HG03135 (cell line): ENCODE measurements at regions not wholly inside any gene's neighbourhood (a gene's known extent, or its start where the extent isn't known, plus 50 kb on each side); places are given as distances from the start of the nearest gene placed in this dataset.
"Not testable (repeated sequence)": the region's sequence is repeated elsewhere in the genome, so short reads cannot be mapped to it uniquely, and the experiment has no call there.

Experiments used
- ATAC-seq: cut with Tn5 transposase; IDR thresholded peaks from one replicate; pipeline ENCODE4 v1.9.1; 2021; ENCODE audit warnings: mild to moderate bottlenecking, moderate library complexity; ENCODE audit not compliant: unreplicated experiment

DNA sequence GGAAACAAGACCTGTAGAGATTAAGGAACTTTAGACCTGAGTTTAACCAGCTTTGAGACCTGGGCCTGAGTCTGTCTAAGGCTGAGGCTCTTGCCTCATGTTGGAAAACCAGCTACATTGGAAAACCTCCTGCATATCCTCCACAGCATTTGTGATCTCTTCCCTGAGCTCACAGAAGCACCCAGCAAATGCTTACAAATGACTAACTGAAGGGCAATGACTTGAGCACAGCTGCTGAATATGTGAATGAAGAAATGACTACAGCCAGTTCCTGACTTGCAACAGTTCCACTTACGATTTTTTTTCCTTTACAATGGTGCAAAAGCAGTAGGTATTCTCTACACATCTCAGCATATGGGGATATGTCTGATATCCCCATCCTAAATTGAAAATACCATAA lies 112.4 kb upstream of the RREB1 start:
- no peak for ATAC-seq

DNA sequence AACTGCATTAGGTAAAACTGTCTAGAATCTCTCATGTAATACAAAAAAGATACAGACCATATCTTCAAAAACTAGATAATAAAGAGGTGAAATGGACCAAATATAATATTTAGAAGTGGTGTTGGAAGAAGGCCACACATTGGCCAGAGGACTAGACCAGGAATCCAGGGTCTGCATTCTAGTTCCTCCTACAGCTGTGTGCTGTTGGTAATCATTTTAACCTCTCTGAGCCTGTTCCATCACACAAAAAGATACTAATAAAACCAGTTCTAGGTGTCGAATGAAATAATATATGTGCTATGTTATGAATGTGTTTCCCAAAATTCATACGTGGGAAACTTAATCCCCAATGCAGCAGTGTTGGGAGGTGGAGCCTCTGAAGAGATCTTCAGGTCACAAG lies 111.6 kb upstream of the RREB1 start:
- ATAC-seq = no peak

DNA sequence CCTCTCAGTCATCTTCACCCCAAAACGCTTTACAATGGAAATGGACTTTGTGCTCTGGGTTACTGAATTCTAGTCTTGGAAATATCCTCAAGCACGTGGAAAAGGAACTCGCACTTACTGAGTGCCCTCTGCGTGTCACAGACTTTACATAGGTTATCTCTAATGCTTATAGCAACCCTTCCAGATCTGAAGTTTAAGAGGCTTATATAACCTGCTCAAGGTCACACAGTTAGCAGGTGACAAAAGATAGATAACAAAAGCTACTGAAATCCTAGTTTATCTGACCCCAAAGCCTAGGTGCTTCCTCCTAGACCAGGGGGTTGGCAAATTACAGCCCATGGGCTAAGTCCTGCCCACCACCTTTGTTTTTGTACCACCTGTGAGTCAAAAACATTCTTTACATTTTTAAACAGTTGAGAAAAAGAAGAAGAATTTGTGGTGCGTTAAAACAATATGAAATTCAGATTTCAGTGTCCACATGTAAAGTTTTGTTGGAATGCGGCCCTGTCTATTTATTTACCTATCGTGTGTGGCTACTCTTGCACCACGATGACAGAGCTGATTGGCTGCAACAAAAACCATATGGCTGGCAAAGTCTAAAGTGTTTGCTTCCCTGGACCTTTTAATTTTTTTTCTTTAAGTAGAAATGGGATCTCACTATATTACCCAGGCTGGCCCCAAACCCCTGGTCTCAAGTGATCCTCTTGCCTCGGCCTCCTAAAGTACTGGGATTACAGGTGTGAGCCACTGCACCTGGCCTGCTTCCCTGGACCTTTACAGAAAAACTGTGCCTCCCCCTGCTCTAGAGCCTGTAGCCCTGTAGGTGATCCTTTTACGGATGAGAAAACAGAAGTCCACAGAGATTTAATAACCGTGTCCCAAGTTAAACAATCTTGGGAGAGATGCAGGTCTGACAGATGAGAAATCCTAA lies 110.2 kb upstream of the RREB1 start:
- no peak for ATAC-seq

DNA sequence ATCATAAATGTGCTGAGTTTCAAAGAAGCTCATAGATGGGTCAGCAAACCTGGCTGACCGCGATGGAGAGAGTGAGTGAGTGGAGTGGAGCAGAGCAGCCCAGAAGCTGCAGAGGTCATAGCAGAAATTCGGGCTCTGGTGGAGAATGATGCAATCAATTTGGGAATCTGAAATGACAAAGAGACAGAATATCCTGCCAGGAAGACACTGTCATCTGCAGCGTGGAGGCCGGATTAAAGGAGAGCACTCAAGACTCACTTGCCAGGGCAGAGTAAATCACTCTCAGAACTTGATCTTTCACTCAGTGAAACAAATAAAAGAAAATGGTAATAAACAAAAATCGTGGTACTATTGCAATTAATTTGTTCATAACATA lies 109.6 kb upstream of the RREB1 start:
- no peak for ATAC-seq

DNA sequence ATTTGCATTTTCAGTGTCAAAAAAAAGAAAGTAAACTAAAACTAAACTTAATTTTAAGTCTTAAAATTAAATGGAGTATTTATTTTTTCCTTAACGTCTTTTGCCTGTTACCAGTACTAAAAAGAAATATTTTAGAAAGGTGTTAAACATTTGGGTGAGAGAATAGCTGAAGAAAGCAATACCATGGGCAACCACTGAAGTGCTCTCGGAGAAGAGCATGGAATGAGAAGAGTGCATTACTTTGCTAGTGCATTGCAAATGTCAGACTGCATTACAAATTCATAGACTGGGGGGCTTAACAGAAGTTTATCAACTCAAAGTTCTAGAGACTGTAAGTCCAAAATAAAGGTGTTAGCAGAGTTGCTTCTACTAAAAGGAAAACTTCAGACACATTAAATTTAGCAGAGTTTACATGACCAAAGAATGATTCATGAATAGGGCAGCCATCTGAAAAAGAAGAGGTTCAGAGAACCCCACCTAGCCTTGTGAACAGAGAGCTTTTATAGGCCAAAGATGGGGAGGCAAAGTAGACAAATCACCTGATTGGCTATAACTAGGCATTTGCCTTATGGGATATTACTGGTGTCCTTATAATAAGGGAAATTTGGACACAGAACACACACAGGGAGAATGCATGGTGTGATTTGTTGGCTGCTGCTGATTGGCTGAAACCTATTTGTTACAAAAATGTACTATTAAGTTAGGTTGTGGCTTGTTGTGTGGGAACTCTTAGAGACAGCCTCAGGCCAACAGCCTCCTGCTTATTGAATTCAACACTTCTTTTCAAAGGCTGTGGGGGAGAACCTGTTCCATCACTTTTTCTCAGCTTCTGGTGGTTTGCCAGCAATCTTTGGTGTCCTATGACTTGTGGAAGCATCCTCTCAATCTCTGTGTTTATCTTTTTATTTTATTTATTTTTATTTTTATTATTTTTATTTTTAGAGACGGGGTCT lies 106.7 kb upstream of the RREB1 start:
- no peak for ATAC-seq

DNA sequence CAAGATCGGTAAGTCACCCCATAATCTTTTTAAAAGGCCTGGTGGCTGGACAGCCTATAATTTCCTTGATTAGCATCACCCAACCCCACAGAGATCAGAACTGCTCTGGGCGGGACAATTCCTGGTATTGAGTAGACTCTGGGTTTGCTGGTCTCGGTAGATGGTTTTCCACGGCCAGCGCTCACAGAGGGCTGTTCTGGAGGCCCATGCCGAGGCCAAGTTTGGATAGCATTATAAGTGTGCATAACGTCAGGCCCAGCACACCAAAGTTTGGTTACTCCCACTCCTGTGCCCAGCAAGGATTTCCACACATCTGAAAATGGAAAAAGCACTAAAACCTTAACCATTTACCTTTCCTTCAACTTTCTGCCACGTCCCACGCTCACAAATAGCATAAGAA lies 104.7 kb upstream of the RREB1 start:
- ATAC-seq = no peak

DNA sequence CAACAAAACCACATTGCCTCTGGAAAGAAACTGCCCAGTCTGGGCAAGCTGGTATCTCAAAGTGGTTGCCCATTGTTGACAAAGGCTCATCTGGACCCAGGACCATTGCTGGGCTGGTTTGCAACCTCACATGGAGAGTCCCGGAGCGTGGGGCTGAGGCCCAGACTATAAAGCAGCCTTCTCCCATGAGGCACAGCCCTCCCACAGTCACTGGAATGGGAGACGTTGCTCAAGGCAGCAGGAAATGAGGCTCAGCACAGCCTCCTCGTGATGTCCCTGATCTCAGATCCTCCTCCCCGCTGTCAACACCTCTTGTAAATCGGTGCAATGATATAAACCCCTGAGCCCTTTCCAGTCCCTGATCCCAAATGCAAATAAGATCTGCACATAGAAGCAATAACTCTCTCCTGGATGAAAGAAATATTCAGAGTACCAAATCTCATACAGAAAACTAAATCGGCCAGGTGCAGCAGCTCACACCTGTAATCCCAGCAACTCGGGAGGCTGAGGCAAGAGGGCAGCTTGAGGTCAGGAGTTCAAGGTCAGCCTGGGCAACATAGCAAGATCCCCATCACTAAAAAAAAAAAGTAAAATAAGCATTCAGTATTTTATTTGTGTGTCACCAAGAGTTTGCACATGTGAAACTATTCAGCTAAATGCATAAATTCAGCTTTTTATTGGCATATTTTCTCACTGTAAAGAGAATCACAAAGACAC lies 103.0 kb upstream of the RREB1 start:
- no peak for ATAC-seq

DNA sequence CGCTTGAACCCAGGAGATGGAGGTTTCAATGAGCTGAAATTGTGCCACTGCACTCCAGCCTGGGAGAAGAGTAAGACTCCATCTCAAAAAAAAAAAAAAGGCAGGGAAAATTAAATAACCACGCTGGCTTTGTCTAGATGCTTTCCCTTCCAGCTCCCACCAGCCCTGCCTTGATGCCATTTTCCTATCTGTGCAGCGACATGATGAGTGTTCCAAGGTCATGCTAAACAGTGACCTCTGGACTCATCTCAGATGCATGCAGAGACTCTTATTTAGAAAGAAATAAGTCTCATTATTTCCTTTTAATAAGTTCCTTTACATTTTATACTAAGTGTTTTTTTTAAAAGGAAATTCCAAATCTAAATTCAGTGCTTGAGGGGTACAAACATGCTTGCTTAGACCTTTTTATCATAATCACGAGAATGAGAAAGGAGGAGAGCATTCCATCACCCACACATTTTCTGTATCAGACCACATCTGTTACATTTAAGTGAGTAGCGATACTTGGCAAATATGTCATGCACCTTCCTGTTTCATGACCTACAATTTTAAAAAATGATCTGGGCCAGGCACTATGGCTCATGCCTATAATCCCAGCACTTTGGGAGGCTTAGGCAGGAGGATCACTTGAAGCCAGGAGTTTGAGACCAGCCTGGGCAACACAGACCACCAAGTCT lies 101.1 kb upstream of the RREB1 start:
- ATAC-seq = no peak

DNA sequence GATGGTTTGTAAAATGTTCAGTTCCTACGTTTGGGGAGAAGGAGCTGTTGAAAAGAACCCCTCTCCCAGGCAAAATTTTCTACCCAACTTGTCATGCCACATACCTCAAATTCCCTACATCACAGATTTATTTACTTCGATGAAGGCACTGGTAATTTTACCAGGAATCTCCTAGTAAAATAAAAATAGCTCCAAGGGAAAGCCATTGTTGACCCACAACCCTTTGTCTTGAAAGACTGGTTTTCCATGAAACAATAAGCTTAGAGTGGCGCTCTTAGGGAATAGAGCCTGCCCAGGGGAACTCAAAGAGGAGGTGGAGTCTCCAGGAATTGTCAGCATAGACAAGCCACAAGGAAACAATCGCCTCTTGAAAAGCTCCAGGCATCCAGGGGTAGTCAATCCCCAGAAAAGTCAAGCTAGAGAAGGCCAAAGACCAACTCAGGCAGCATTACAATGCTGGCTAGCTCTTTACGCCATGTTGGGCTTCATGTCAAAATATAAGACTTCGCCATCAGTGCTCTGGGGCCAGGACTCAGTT lies 99.2 kb upstream of the RREB1 start:
- no peak for ATAC-seq

DNA sequence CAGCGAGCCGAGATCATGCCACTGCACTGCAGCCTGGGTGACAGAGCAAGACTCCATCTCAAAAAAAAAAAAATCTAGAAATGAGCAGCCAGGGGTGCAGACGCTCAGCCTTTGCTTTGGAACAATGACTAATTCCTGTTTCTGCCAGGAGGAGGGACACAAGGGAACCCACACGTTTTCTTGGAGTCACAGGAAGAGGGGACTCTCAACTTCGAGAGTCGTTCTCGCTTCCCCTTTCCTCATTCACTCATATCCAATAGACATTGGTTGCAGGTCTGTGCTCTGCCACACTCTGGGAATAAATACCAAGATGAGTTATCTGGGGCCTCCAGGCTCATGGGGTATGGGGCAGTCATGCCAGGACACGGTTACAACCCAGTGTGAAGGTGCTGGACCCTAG lies 91.5 kb upstream of the RREB1 start:
- ATAC-seq = no peak

DNA sequence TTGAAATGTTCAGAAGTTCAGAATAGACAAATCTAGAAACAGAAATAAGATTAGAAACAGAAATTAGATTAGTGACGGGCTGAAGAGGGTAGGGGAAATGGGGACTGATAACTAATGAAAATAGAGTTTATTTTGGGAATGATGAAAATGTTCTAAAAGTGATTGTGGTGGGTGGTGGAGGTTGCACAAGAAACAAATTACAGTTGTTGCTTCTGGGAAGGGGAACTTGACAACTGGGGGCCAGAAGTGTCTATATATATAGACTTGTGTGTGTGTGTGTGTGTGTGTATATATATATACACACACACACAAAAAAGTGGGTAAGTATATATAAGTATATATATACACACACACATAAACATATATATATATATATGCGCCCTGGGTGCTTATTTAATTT lies 86.5 kb upstream of the RREB1 start:
- no peak for ATAC-seq

DNA sequence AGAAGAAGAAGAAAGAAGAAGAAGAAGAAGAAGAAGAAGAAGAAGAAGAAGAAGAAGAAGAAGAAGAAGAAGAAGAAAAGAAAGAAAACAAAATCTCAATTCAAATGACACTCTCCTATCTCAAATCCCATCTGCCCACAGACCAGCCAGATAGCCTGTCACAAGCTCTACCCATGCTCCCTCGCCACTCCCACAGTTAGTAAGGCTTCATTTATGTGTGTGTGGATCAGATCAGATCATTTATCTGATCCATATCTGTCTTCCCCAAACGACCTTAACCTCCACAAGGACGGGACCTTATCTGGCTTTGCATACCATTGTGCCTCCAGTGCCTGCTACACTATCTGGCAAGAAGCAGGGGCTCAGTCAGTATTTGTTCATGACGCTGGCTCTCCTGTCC lies 81.9 kb upstream of the RREB1 start:
- no peak for ATAC-seq

DNA sequence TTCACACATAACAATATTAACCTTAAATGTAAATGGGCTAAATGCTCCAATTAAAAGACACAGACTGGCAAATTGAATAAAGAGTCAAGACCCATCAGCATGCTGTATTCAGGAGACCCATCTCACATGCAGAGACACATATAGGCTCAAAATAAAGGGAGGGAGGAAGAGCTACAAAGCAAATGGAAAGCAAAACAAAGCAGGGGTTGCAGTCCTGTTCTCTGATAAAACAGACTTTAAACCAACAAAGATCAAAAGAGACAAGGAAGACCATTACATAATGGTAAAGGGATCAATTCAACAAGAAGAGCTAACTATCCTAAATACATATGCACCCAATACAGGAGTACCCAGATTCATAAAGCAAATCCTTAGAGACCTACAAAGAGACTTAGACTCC lies 78.8 kb upstream of the RREB1 start:
- ATAC-seq = not testable (repeated sequence)

DNA sequence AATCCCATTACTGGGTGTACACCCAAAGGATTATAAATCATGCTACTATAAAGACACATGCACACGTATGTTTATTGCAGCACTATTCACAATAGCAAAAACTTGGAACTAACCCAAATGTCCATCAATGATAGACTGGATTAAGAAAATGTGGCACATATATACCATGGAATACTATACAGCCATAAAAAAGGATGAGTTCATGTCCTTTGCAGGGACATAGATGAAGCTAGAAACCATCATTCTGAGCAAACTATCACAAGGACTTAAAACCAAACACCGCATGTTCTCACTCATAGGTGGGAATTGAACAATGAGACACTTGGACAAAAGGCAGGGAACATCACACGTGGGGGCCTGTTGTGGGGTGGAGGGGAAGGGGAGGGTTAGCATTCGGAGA lies 76.8 kb upstream of the RREB1 start:
- not testable (repeated sequence) for ATAC-seq

DNA sequence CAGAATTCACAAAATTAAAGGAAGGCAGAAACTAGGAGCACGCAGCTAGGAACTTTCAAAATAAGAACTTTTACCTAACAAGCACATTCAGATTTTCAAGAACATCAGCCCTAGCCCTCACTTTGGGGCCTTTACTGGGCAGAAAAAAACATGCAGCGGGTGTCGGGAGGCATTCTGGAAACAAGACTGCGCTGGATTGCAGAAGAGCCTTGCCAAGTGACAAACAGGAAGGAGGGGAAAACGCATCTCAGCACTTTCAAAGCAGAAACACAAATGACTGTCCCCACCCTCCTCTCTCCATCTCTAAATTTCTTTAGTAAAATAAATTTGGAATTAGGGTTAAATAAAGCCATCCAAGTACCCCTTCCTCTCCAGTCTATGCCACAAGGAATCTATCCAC lies 74.6 kb upstream of the RREB1 start:
- no peak for ATAC-seq

DNA sequence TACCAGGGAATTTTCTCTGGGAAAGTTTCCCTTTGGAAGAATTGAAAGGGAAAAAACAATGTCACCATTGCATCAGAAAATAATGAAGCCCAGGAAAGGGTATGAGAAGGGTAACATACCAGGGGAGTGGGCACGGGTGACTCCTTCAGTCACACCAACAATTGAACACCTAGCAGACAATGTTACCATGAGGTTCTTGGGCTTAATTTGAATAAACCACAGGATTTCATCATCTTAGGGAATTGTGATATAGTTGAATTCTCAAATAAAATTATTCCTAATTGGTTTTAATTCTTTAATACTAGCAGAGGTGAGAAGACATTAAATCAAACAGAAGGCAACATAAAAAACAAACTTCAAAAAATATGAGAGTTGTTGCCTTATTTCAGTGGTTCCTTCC lies 73.7 kb upstream of the RREB1 start:
- ATAC-seq = no peak

DNA sequence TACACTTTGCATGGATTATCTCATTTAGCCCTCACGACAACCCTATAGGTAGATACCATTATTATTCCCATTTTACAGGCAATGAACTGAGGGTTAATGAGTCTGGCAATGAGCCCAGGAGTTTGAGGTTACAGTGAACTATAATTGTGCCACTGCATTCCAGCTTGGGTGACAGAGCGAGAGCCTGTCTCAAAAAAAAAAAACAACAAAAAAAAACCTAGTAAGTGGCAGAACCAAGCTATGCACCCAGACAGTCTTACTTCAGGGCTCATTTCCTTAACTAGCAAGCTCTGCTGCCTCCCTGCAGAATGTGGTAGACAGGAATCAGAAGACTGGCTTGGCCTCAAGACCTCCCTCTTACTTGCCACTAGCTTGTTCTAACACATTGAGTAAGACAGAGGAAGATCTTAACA lies 71.9 kb upstream of the RREB1 start:
- no peak for ATAC-seq

DNA sequence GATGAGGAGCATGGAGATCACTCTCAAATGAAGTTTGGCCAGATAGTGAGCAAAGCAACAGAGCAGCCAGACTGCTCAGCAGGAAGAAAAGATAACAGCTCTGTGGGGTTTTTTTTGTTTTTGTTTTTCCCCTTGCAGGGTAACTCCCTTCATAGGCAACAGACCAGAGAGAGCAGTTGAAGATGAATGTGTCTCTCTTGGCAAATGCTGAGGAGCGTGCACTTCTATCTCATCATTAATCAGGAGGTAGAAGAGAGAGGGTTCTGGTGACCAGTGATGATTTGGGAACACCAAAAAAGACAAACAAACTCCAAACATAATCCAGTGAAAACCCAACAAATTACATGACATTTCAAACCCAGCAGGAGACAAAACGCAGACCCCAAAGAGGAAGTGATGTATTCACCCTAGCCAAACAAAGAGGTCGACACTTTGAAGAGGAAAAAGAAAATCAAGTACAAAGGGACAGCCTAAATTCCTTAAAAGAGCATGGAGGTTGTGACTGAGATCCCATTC lies 66.2 kb upstream of the RREB1 start:
- no peak for ATAC-seq

DNA sequence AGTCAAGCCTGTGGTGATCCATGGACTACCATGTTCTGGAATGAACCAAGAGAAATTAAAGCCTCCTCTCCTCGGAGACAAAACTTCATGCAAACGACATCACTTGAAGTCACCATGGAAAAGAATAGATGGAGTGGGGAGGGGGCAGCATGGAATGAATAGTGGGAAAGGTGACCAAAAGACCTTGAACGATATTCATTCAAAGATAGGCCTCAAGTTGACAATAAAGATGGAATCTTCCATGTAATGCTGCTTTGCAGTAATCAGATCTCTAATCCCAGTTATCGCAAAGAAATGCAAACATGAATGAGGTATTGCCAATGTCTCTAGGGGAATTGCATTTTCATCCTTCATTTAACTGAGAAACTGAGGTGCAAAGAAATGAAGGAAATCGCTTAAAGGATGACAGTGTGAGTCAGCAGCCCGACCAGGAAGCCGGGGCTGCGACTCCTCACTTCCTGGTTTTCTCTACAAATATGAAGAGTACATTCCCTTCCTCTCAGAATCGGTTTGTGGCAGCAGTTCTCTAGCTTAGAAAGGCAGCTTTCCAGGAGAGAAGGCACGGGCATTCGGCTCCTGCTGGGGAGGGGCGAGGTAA lies 65.6 kb upstream of the RREB1 start:
- no peak for ATAC-seq
